ENCODE measurements at regions not wholly inside any gene's neighbourhood (a gene's known extent, or its start where the extent isn't known, plus 50 kb on each side); places are given as distances from the start of the nearest gene placed in this dataset.

DNA sequence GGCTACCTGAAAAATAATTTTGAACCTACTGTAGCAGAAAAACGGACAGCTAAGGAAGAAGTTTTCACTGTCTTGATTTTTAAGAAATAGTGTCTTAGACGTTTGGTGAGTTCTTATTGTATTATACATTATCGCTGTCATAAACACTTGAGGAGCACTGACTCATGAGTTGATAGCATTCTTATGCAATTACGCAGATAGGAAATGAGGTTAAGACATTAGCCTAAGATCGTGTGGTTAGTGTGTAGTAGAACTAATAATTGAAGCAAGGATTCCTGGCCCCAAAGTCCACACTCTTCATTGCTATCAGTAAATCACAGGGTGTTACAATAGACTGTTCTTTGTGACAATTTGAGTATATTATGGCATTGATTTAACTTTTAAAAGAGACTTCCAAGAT is 238.1 kb downstream of the ARAP2 start:
- no peak for TF ChIP-seq POLR2A (IDR thresholded peaks at IDR 0.05)
- no peak for TF ChIP-seq CTCF (IDR thresholded peaks at IDR 0.05)
- no peak for TF ChIP-seq POLR2AphosphoS5 (IDR thresholded peaks at IDR 0.05)
